Gastrocnemius medialis (tissue), 4 donors: ENCODE measurements at regions not wholly inside any gene's neighbourhood (a gene's known extent, or its start where the extent isn't known, plus 50 kb on each side); places are given as distances from the start of the nearest gene placed in this dataset.

Source experiments
- CTCF ChIP-seq, 5 experiments: fragments of 450-650 bp in 3 of 5; fragments of 200-600 bp in 2 of 5; sonication (generic) in 2 of 5; IDR thresholded peaks in 4 of 5; conservative IDR thresholded peaks in 1 of 5; 1 replicate in 4 of 5; 2 replicates in 1 of 5; pipeline ENCODE4 v1.5.1; 2016 to 2019; ENCODE audit warnings: antibody characterized with exemption in 5 of 5, mild to moderate bottlenecking in 3 of 5, moderate library complexity in 3 of 5
- POLR2A ChIP-seq, 2 donors: fragments of 450-650 bp; IDR thresholded peaks; one replicate each; pipeline ENCODE4 v1.6.1; 2017; ENCODE audit warnings: antibody characterized with exemption in 2 of 2, mild to moderate bottlenecking in 2 of 2, moderate library complexity in 2 of 2

DNA sequence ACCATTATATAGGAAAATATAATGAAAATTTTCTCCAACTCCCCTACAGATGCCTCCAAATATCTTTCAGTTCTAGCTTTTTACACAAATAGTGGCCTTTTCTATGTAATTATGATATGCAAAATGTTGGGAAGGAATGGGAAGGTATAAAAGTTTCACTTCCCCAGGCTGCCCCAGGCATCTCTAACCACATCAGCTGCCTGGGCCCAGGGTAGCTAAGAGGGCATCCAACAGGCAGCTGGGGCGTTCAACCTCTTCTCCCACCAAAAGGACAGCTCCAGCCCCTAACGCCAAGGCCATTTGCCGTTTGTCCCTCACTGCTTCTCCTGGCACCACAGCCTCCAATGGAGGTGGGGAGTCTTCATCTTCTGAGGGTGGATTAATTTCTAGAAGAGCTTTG, 188.1 kb upstream of the TSC22D2 start:
- TF ChIP-seq CTCF (IDR thresholded peaks at IDR 0.05 in 4 of 5, conservative IDR thresholded peaks at IDR 0.05 in 1 of 5): no peak
- no peak for TF ChIP-seq POLR2A (IDR thresholded peaks at IDR 0.05)
